ENCODE measurements at regions not wholly inside any gene's neighbourhood (a gene's known extent, or its start where the extent isn't known, plus 50 kb on each side); places are given as distances from the start of the nearest gene placed in this dataset.

DNA sequence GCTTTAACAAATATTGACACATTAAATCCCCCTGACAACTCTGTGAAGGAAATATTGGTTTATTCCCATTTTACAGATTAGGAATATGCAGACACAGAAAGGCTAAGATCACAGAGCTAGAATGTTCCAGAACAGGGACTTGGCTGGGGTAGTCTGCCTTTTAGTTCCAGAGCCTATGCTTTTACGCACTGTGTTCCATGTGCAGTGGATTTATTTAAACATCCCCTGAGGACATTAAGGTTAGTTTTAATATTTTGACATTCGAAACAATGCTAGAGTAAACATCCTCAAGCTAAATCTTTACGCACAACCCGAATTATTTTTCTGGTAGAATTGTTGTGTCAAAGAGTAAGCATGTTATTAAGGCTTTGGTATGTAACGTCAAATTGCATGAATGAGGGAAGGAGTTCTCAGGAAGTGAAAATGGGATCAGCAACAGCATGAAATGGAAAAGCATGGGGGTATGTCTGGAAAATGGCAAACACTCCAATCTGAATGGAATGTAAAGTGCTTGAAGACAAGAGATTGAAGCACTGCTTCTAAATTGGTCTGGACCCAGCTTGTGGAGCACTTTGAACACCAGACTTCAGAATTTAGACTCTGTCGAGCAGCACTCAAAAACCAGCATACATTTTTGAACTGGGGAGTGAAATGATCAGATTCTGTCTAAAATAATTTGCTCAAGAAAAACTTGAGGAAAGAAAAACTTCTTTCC lies 429.9 kb downstream of the CD83 start (continued):
- TF ChIP-seq, protein P1, sequence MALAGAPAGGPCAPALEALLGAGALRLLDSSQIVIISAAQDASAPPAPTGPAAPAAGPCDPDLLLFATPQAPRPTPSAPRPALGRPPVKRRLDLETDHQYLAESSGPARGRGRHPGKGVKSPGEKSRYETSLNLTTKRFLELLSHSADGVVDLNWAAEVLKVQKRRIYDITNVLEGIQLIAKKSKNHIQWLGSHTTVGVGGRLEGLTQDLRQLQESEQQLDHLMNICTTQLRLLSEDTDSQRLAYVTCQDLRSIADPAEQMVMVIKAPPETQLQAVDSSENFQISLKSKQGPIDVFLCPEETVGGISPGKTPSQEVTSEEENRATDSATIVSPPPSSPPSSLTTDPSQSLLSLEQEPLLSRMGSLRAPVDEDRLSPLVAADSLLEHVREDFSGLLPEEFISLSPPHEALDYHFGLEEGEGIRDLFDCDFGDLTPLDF (CRISPR knock-in tag; IDR thresholded peaks at IDR 0.05) = no peak
- TF ChIP-seq ZNF121 (CRISPR knock-in tag; IDR thresholded peaks at IDR 0.05) (no peak), OVOL2 (CRISPR knock-in tag; IDR thresholded peaks at IDR 0.05; ENCODE audit: borderline replicate concordance) (no peak), ZNF671 (CRISPR knock-in tag; IDR thresholded peaks at IDR 0.05) (no peak), EMX1 (CRISPR knock-in tag; IDR thresholded peaks at IDR 0.05) (no peak), ZNF232 (CRISPR knock-in tag; IDR thresholded peaks at IDR 0.05) (no peak), TP53 (CRISPR knock-in tag; IDR thresholded peaks at IDR 0.05) (no peak), GRHL2 (CRISPR knock-in tag; IDR thresholded peaks at IDR 0.05; ENCODE audit: insufficient replicate concordance, severe bottlenecking) (no peak), TCF7 (CRISPR knock-in tag; IDR thresholded peaks at IDR 0.05; ENCODE audit: low read depth) (no peak), CREM (CRISPR knock-in tag; IDR thresholded peaks at IDR 0.05) (no peak), JAZF1 (CRISPR knock-in tag; IDR thresholded peaks at IDR 0.05) (no peak)
- TF ChIP-seq, protein P2, sequence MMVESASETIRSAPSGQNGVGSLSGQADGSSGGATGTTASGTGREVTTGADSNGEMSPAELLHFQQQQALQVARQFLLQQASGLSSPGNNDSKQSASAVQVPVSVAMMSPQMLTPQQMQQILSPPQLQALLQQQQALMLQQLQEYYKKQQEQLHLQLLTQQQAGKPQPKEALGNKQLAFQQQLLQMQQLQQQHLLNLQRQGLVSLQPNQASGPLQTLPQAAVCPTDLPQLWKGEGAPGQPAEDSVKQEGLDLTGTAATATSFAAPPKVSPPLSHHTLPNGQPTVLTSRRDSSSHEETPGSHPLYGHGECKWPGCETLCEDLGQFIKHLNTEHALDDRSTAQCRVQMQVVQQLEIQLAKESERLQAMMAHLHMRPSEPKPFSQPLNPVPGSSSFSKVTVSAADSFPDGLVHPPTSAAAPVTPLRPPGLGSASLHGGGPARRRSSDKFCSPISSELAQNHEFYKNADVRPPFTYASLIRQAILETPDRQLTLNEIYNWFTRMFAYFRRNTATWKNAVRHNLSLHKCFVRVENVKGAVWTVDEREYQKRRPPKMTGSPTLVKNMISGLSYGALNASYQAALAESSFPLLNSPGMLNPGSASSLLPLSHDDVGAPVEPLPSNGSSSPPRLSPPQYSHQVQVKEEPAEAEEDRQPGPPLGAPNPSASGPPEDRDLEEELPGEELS (CRISPR knock-in tag; IDR thresholded peaks at IDR 0.05) = no peak
- TF ChIP-seq, protein P3, sequence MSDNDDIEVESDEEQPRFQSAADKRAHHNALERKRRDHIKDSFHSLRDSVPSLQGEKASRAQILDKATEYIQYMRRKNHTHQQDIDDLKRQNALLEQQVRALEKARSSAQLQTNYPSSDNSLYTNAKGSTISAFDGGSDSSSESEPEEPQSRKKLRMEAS (CRISPR knock-in tag; IDR thresholded peaks at IDR 0.05) = no peak

DNA sequence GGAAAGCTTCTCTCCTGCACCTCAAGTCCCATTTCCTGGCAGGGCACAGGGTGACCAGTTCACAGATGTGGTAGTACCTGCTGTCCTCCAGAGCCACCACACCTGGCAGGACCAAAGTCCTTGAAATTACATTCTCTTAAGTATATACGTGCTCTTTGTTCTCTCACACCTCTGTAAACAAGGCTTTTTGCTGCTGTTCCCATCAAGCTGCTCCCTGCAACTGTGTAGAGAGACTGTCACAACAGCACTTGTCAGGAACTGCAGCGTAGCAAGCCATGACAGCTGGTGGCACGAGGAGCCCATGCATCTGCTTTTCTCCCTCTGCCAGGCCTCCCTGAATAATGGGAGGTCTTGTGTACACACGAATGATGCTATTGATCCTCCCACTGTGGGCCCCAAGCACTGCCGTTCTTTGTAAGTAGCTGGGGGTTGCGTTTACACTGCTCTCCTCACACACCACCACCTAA lies 431.8 kb downstream of the CD83 start:
- ChIA-PET POLR2A (interaction anchor here (1.4 kb wide), 1 partner anchor 8 kb away, joined by 3 read pairs; no protein-coding TSS in a partner anchor), CTCF (interaction anchor here (0.9 kb wide), 1 partner anchor 90 kb away, joined by 3 read pairs; no protein-coding TSS in a partner anchor)
- Mint-ChIP-seq H3K27ac (peak overlapping the region; percentile 46; the same call in 1 of the 2 replicates), H3K27me3 (ENCODE audit: low read depth) (no peaks in the 10 kb centered on the region), H3K9me3 (no peaks in the 10 kb centered on the region), H3K4me3 (no peak overlapping the region), H3K36me3 (0 out of 2 replicates have a peak, but pooled peaks cover 2% of the 10 kb centered on the region), H3K4me1 (peaks cover 20% of the 10 kb centered on the region)
- ATAC-seq (no peak; the same call in none of the 2 replicates), DNase-seq (ENCODE audit: low spot score) (no peak)
- TF ChIP-seq, protein P4, sequence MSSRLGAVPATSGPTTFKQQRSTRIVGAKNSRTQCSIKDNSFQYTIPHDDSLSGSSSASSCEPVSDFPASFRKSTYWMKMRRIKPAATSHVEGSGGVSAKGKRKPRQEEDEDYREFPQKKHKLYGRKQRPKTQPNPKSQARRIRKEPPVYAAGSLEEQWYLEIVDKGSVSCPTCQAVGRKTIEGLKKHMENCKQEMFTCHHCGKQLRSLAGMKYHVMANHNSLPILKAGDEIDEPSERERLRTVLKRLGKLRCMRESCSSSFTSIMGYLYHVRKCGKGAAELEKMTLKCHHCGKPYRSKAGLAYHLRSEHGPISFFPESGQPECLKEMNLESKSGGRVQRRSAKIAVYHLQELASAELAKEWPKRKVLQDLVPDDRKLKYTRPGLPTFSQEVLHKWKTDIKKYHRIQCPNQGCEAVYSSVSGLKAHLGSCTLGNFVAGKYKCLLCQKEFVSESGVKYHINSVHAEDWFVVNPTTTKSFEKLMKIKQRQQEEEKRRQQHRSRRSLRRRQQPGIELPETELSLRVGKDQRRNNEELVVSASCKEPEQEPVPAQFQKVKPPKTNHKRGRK (CRISPR knock-in tag; IDR thresholded peaks at IDR 0.05; ENCODE audit: borderline replicate concordance) = no peak
- no peak for TF ChIP-seq TP53 (CRISPR knock-in tag; IDR thresholded peaks at IDR 0.05)
- no peak for TF ChIP-seq ZNF121 (CRISPR knock-in tag; IDR thresholded peaks at IDR 0.05)
- TF ChIP-seq, protein P5, sequence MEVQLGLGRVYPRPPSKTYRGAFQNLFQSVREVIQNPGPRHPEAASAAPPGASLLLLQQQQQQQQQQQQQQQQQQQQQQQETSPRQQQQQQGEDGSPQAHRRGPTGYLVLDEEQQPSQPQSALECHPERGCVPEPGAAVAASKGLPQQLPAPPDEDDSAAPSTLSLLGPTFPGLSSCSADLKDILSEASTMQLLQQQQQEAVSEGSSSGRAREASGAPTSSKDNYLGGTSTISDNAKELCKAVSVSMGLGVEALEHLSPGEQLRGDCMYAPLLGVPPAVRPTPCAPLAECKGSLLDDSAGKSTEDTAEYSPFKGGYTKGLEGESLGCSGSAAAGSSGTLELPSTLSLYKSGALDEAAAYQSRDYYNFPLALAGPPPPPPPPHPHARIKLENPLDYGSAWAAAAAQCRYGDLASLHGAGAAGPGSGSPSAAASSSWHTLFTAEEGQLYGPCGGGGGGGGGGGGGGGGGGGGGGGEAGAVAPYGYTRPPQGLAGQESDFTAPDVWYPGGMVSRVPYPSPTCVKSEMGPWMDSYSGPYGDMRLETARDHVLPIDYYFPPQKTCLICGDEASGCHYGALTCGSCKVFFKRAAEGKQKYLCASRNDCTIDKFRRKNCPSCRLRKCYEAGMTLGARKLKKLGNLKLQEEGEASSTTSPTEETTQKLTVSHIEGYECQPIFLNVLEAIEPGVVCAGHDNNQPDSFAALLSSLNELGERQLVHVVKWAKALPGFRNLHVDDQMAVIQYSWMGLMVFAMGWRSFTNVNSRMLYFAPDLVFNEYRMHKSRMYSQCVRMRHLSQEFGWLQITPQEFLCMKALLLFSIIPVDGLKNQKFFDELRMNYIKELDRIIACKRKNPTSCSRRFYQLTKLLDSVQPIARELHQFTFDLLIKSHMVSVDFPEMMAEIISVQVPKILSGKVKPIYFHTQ (CRISPR knock-in tag; IDR thresholded peaks at IDR 0.05) = no peak
- TF ChIP-seq ZNF396 (CRISPR knock-in tag; IDR thresholded peaks at IDR 0.05; ENCODE audit: borderline replicate concordance) = no peak
- no peak for TF ChIP-seq ATF1 (CRISPR knock-in tag; IDR thresholded peaks at IDR 0.05)
- TF ChIP-seq, protein P6, sequence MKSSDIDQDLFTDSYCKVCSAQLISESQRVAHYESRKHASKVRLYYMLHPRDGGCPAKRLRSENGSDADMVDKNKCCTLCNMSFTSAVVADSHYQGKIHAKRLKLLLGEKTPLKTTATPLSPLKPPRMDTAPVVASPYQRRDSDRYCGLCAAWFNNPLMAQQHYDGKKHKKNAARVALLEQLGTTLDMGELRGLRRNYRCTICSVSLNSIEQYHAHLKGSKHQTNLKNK (CRISPR knock-in tag; IDR thresholded peaks at IDR 0.05) = no peak
- no peak for TF ChIP-seq EMX1 (CRISPR knock-in tag; IDR thresholded peaks at IDR 0.05)
- TF ChIP-seq JUN (CRISPR knock-in tag; IDR thresholded peaks at IDR 0.05) = no peak
- TF ChIP-seq, protein P7, sequence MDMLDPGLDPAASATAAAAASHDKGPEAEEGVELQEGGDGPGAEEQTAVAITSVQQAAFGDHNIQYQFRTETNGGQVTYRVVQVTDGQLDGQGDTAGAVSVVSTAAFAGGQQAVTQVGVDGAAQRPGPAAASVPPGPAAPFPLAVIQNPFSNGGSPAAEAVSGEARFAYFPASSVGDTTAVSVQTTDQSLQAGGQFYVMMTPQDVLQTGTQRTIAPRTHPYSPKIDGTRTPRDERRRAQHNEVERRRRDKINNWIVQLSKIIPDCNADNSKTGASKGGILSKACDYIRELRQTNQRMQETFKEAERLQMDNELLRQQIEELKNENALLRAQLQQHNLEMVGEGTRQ (CRISPR knock-in tag; IDR thresholded peaks at IDR 0.05) = no peak
- no peak for TF ChIP-seq TEAD4 (CRISPR knock-in tag; IDR thresholded peaks at IDR 0.05)
- TF ChIP-seq, protein P8, sequence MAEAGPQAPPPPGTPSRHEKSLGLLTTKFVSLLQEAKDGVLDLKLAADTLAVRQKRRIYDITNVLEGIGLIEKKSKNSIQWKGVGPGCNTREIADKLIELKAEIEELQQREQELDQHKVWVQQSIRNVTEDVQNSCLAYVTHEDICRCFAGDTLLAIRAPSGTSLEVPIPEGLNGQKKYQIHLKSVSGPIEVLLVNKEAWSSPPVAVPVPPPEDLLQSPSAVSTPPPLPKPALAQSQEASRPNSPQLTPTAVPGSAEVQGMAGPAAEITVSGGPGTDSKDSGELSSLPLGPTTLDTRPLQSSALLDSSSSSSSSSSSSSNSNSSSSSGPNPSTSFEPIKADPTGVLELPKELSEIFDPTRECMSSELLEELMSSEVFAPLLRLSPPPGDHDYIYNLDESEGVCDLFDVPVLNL (CRISPR knock-in tag; IDR thresholded peaks at IDR 0.05; ENCODE audit: borderline replicate concordance, low read depth) = no peak
- no peak for TF ChIP-seq OVOL2 (CRISPR knock-in tag; IDR thresholded peaks at IDR 0.05; ENCODE audit: borderline replicate concordance)
